Activated T-helper 2 cell treated with anti-CD3 and anti-CD28 coated beads, Interferon-gamma antibody, Interleukin-2, Interleukin-4, amounts not matched to agents 10 μg/mL and 5 μg/mL and 100 μg/mL, durations not matched to agents 14 hours and 24 hours and 36 hours (primary cell): ENCODE measurements at regions not wholly inside any gene's neighbourhood (a gene's known extent, or its start where the extent isn't known, plus 50 kb on each side); places are given as distances from the start of the nearest gene placed in this dataset.
"Not testable (repeated sequence)": the region's sequence is repeated elsewhere in the genome, so short reads cannot be mapped to it uniquely, and the experiment has no call there.

Experiments used
- DNase-seq: peaks from one replicate; pipeline ENCODE4 v3.0.0; 2021; ENCODE audit warnings: low spot score
- H3K27ac Mint-ChIP-seq: one replicate; pipeline ENCODE4 v1.8.0; 2021; ENCODE audit warnings: mixed read lengths
- H3K27me3 Mint-ChIP-seq: one replicate; pipeline ENCODE4 v1.8.0; 2021; ENCODE audit warnings: low read depth, mixed read lengths
- H3K36me3 Mint-ChIP-seq: one replicate; pipeline ENCODE4 v1.8.0; 2021; ENCODE audit warnings: low read depth, mixed read lengths
- H3K4me1 Mint-ChIP-seq: one replicate; pipeline ENCODE4 v1.8.0; 2021; ENCODE audit warnings: low read depth, mixed read lengths
- H3K4me3 Mint-ChIP-seq: one replicate; pipeline ENCODE4 v1.8.0; 2021; ENCODE audit warnings: low read depth, mild to moderate bottlenecking, moderate library complexity, mixed read lengths
- H3K9me3 Mint-ChIP-seq: one replicate; pipeline ENCODE4 v1.8.0; 2021; ENCODE audit warnings: mixed read lengths
- intact Hi-C: fragments of 100-400 bp; cut with micrococcal nuclease; formaldehyde crosslinking; loops from one replicate; pipeline ENCODE4 v1.15.1; 2023

DNA sequence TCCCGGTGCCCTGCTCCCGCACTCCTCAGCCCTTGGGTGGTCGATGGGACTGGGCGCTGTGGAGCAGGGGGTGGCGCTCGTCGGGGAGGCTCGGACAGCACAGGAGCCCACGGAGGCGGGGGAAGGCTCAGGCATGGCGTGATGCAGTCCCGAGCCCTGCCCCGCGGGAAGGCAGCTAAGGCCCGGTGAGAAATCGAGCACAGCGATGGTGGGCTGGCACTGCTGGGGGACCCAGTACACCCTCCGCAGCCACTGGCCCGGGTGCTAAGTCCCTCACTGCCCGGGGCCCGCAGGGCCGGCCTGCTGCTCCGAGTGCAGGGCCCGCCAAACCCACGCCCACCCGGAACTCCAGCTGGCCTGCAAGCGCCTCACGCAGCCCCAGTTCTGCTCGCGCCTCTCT is 185.2 kb upstream of the FOXK1 start:
- H3K27me3 Mint-ChIP-seq, H3K4me1 Mint-ChIP-seq, H3K36me3 Mint-ChIP-seq, DNase-seq, intact Hi-C loops, H3K4me3 Mint-ChIP-seq, H3K27ac Mint-ChIP-seq: not testable (repeated sequence)
- H3K9me3 Mint-ChIP-seq, result peaks cover 17% of the 10 kb centered on the region

DNA sequence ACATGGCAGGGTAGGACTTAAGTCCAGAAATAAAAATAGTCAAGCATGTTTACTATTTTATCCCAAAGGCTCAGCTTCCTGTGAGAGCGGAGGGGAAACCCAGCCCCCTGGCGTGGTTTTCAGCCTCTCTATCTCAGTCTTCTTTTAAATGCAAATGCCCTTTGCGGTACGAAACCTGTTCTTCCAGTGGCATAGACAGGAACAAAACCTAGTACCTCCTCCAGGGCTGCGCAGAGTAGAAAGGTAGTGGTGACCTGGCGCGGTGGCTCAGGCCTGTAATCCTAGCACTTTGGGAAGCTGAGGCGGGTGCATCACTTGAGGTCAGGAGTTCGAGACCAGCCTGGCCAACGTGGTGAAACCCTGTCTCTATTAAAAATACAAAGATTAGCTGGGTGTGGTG is 181.3 kb upstream of the FOXK1 start:
- Mint-ChIP-seq H3K4me1 (no peaks in the 10 kb centered on the region), H3K27ac (no peak overlapping the region), H3K36me3 (no peaks in the 10 kb centered on the region), H3K4me3 (no peak overlapping the region), H3K27me3 (no peaks in the 10 kb centered on the region), H3K9me3 (peaks cover 17% of the 10 kb centered on the region)
- DNase-seq, result no peak
- intact Hi-C loops, result no loop called here

DNA sequence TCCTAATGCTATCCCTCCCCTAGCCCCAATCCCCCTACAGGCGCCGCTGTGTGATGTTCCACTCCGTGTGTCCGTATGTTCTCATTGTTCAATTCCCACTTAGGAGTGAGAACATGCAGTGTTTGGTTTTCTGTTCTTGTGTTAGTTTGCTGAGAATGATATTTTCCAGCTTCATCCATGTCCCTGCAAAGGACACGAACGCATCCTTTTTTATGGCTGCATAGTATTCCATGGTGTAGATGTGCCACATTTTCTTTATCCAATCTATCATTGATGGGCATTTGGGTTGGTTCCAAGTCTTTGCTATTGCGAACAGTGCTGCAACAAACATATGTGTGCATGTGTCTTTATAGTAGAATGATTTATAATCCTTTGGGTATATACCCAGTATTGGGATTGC is 174.2 kb upstream of the FOXK1 start:
- intact Hi-C loops, H3K36me3 Mint-ChIP-seq: not testable (repeated sequence)

DNA sequence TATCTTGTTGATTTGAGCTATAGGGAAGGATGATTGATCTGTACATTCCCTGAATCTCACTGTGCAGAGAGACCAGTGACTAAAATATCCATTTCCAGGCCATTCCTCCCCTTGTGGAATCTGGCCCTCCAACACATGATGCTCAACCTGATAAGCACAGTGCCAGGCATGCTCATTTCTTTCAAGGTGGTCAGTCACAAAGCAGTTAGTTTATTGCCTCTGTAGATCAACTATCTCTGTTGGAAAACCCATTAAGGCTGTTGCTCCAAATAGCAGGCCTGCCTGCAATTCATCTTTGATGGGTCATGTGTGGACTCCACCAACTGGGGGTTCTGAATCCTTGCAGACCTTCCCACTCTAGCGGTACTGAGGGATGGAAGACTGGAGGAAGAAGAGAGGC is 168.6 kb upstream of the FOXK1 start:
- Mint-ChIP-seq H3K4me3 (no peak overlapping the region), H3K27ac (no peak overlapping the region)

More for the DNA sequence above, 174.2 kb upstream of the FOXK1 start:
- H3K4me1 Mint-ChIP-seq, H3K27me3 Mint-ChIP-seq, H3K27ac Mint-ChIP-seq, H3K4me3 Mint-ChIP-seq, DNase-seq: not testable (repeated sequence)
- H3K9me3 Mint-ChIP-seq, result peaks cover 21% of the 10 kb centered on the region

DNA sequence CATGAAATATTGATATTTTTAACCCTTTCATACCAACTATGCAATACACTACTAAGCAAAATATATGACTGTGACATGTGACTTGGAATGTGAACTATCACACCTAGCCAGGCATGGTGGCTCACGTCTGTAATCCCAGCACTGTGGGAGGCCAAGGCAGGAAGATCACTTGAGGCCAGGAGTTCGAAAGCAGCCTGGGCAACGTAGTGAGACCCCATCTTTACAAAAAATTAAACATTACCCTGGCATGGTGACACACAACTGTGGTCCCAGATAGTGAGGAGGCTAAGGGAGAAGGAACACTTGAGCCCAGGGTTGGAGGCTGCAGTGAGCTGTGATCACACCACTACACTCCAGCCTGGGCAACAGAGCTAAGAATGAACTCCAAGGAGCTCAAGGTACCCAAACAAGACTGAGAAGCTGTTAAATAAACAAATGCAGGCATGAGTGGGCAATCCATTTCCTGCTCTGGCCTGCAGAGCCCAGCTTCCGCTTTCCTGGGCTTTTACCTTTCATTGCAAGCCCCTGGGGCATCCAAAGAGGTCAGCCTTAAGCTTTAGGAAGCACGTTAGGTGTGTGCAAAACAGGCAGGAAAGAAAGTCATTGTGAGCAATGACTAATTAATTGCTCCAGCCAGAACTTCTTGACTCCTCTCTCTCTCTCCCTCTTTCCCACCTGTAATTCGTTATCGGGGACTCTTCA is 162.1 kb upstream of the FOXK1 start:
- Mint-ChIP-seq H3K4me3 (no peak overlapping the region), H3K9me3 (no peaks in the 10 kb centered on the region), H3K27ac (no peak overlapping the region), H3K36me3 (no peaks in the 10 kb centered on the region), H3K4me1 (no peaks in the 10 kb centered on the region), H3K27me3 (no peaks in the 10 kb centered on the region)
- intact Hi-C loops, result no loop called here
- no peak for DNase-seq

More for the DNA sequence above, 168.6 kb upstream of the FOXK1 start:
- Mint-ChIP-seq H3K36me3 (no peaks in the 10 kb centered on the region), H3K27me3 (no peaks in the 10 kb centered on the region), H3K4me1 (no peaks in the 10 kb centered on the region), H3K9me3 (peaks cover 18% of the 10 kb centered on the region)
- no peak for DNase-seq
- intact Hi-C loops, result no loop called here

DNA sequence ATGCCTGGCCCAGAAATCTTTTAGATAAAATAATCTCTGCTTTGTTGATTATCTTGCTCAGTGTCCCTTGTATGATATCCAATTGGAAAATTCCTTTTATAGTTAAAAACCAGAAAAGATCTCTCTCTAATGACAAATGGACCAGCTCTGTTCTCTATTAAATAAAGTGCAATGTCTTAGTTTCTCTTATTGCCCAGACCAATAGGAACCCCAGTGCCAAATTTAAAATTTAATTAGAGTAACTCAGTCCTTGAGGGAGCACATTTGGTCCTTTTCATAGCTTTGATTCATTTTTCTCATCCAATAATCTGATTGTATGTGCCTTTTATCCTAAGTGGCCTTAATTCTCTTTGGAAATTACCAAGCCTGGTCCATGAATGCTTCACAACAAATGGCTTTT is 158.9 kb upstream of the FOXK1 start:
- Mint-ChIP-seq H3K27ac (no peak overlapping the region), H3K36me3 (no peaks in the 10 kb centered on the region), H3K27me3 (no peaks in the 10 kb centered on the region), H3K4me3 (no peak overlapping the region), H3K9me3 (no peaks in the 10 kb centered on the region), H3K4me1 (no peaks in the 10 kb centered on the region)
- no peak for DNase-seq
- intact Hi-C loops, result no loop called here

DNA sequence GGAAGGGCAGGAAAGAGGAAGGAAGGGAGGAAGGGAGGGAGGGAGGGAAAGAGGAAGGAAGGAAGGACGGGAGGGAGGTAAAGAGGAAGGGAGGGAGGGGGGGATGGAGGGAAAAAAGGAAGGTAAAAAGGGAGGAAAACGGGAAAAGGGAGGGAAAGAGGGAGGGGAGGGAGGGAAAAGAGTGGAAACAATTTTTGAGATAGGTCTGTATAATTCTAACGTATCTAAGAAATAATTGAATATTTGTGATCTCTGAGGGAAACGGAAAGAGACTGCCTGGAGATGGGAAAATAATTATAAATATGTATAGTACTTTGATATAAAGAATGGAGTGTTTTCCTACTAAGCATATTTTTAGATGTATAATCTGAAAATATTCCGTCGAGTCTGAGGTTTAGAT is 158.2 kb upstream of the FOXK1 start:
- Mint-ChIP-seq H3K36me3 (no peaks in the 10 kb centered on the region), H3K4me1 (no peaks in the 10 kb centered on the region), H3K27ac (no peak overlapping the region), H3K27me3 (no peaks in the 10 kb centered on the region), H3K9me3 (no peaks in the 10 kb centered on the region), H3K4me3 (no peak overlapping the region)
- DNase-seq, result no peak
- intact Hi-C loops, result no loop called here

DNA sequence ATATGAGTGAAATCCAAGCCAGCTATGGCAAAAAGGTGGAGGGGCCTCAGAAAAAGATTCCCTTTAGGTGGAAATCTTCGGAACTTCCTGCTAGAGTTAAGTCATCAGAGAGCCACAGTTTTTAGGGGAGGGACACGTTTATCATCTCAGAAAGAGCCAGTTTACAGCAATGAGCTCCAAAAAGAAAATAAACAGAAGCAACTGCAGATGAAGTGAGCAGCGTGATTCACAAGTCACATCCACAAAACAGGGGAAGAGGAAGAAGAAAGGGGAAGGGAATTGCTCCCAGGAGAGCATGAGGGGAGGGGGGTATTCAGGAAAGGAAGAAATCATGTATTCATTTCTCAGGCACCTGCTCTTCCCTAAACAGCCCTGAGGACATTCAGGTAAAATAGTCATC is 156.2 kb upstream of the FOXK1 start:
- Mint-ChIP-seq H3K9me3 (no peaks in the 10 kb centered on the region), H3K36me3 (no peaks in the 10 kb centered on the region), H3K27me3 (no peaks in the 10 kb centered on the region), H3K27ac (no peak overlapping the region), H3K4me3 (no peak overlapping the region), H3K4me1 (no peaks in the 10 kb centered on the region)
- intact Hi-C loops, result no loop called here
- no peak for DNase-seq

DNA sequence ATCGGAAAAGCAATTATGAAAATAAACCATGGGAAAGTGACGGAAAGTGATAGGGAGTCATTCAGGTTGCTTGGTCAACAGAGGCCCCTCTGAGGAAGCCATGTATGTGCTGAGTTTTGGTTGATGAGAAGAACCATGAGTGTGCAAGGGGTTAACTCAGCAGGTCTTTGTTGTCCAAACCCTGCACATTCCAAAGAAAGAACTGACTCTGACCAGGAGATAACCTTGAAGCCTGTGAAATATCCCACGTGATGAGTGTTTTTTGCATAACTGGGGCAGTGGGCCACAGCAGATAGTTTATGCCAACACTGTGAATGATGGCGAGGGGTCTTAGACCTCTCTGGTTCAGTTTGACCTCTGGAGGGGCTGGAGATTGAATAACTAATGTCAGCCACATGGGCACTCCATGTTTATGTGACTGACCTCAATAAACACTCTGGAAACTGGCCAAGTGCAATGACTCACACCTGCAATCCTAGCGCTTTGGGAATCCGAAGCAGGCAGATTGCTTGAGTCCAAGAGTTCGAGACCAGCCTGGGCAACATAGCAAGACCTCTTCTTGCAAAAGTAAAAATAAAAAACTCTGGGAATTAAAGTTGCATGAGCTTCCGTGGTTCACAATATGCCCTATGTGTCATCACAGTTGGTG is 154.0 kb upstream of the FOXK1 start:
- H3K4me1 Mint-ChIP-seq, result no peaks in the 10 kb centered on the region
- H3K27me3 Mint-ChIP-seq, result no peaks in the 10 kb centered on the region
- no peak overlapping the region for H3K4me3 Mint-ChIP-seq
- DNase-seq, result no peak
- H3K9me3 Mint-ChIP-seq, result no peaks in the 10 kb centered on the region
- no peak overlapping the region for H3K27ac Mint-ChIP-seq
- no peaks in the 10 kb centered on the region for H3K36me3 Mint-ChIP-seq
- intact Hi-C loops, result no loop called here

DNA sequence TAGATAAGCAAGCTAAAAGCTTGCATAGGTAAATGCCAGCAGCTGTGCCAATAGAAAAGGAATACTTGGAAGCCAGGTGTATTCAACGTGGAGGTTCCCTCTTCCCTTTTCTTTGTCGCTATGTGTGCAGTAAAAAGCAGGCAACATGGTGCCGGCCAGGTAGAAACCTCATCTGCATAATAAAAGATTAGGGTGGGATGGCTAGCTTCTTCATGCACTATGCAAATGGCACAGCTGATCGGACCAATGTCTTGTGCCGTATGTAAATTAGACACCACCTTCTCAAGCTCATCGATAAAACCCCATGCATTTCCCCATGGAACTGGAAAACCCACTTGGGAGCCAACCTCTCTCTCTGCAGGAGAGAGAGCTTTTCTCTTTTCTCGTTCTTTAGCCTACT is 150.9 kb upstream of the FOXK1 start:
- Mint-ChIP-seq H3K36me3 (no peaks in the 10 kb centered on the region), H3K4me1 (no peaks in the 10 kb centered on the region), H3K27me3 (no peaks in the 10 kb centered on the region), H3K9me3 (no peaks in the 10 kb centered on the region), H3K4me3 (no peak overlapping the region), H3K27ac (no peak overlapping the region)
- no peak for DNase-seq
- intact Hi-C loops, result no loop called here

DNA sequence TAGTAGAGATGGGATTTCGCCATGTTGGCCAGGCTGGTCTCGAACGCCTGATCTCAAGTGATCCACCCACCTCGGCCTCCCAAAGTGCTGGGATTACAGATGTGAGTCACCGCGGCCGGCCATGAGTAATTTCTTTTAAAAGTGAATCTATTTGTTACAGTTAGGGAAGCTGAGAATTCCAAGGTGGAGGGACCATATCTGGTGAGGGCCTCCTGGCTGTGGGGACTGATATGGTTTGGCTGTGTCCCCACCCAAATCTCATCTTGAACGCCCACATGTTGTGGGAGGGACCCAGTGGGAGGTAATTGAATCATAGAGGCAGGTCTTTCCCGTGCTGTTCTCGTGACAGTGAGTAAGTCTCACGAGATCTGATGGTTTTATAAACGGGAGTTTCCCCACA is 148.8 kb upstream of the FOXK1 start:
- DNase-seq, H3K4me1 Mint-ChIP-seq, H3K4me3 Mint-ChIP-seq, H3K36me3 Mint-ChIP-seq, H3K27ac Mint-ChIP-seq, intact Hi-C loops, H3K27me3 Mint-ChIP-seq, H3K9me3 Mint-ChIP-seq: not testable (repeated sequence)

DNA sequence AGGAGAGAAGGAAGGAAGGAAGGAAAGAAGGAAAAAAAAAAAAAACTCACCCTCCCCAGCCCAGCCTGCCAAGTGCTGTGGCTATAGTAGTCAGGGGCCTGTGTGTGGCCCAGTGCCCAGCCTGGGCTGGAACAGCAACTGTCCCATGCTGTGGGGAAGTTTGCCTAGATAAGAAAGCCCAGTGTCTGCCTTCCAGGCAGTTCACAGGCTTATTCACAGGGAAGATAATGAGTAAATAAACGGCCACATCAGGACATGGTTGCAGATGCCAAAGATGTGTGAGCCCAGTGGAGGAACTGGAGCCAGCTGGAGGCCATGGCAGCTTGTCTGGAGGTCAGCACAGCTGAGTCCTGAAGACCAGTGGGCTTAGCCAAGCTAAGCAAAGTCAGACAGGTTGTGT is 132.4 kb upstream of the FOXK1 start:
- H3K4me1 Mint-ChIP-seq, result no peaks in the 10 kb centered on the region
- H3K27ac Mint-ChIP-seq, result no peak overlapping the region
- intact Hi-C loops, result no loop called here
- H3K36me3 Mint-ChIP-seq, result no peaks in the 10 kb centered on the region
- no peaks in the 10 kb centered on the region for H3K27me3 Mint-ChIP-seq
- no peak overlapping the region for H3K4me3 Mint-ChIP-seq
- peaks cover 13% of the 10 kb centered on the region for H3K9me3 Mint-ChIP-seq
- DNase-seq, result no peak

DNA sequence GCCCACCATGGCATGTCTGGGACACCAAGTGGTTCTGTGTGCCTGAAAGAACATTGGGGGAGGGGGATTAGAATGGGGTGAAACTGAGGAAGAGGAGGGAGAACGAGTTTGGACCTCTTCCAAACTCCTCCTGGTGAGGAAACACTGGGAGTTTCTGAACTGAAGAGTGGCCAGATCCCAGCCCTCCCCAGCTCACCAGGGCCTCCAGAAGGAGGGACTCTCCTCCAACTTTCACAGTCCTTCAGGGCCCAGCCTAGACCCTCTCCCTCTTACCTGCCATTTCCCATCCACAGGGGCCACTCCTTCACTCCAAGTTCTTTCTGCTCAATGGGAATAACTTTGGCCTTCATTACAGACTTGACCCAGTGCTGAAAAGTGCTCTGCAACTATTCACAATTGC is 132.0 kb upstream of the FOXK1 start:
- Mint-ChIP-seq H3K4me1 (no peaks in the 10 kb centered on the region), H3K4me3 (no peak overlapping the region), H3K36me3 (no peaks in the 10 kb centered on the region), H3K27ac (no peak overlapping the region), H3K27me3 (no peaks in the 10 kb centered on the region), H3K9me3 (peaks cover 13% of the 10 kb centered on the region)
- intact Hi-C loops, result no loop called here
- no peak for DNase-seq
